KMS-11 (cell line): ENCODE measurements at regions not wholly inside any gene's neighbourhood (a gene's known extent, or its start where the extent isn't known, plus 50 kb on each side); places are given as distances from the start of the nearest gene placed in this dataset.
"Not testable (repeated sequence)": the region's sequence is repeated elsewhere in the genome, so short reads cannot be mapped to it uniquely, and the experiment has no call there.

ENCODE experiments used
- H2AFZ ChIP-seq: fragments of 200-600 bp; sonication (generic); 2 replicates; pipeline ENCODE4 v1.6.1; 2016; ENCODE audit warnings: antibody characterized with exemption, mixed run types, low read depth
- H3K27ac ChIP-seq: fragments of 200-600 bp; sonication (generic); 2 replicates; pipeline ENCODE4 v1.6.1; 2016; ENCODE audit warnings: mild to moderate bottlenecking, mixed run types
- H3K27me3 ChIP-seq: fragments of 200-600 bp; sonication (generic); 2 replicates; pipeline ENCODE4 v1.6.1; 2017; ENCODE audit warnings: mild to moderate bottlenecking, low read depth, mixed run types, moderate library complexity; ENCODE audit not compliant: insufficient read depth
- H3K36me3 ChIP-seq: fragments of 200-600 bp; sonication (generic); 2 replicates; pipeline ENCODE4 v1.6.1; 2017; ENCODE audit warnings: mild to moderate bottlenecking, mixed run types; ENCODE audit not compliant: insufficient read depth
- H3K4me1 ChIP-seq: fragments of 200-600 bp; sonication (generic); 2 replicates; pipeline ENCODE4 v1.6.1; 2016; ENCODE audit warnings: mild to moderate bottlenecking, low read depth, mixed run types; ENCODE audit not compliant: poor library complexity, severe bottlenecking
- H3K4me2 ChIP-seq: fragments of 200-600 bp; sonication (generic); 2 replicates; pipeline ENCODE4 v1.7.0; 2016; ENCODE audit warnings: mild to moderate bottlenecking, mixed run types
- H3K4me3 ChIP-seq: fragments of 200-600 bp; sonication (generic); IDR thresholded peaks from 2 replicates; pipeline ENCODE4 v1.6.1; 2017; ENCODE audit warnings: low read depth, low read length, mixed read lengths; ENCODE audit not compliant: insufficient read depth
- H3K79me2 ChIP-seq: fragments of 200-600 bp; sonication (generic); 2 replicates; pipeline ENCODE4 v1.6.1; 2016; ENCODE audit warnings: low read depth, mixed run types; ENCODE audit not compliant: insufficient read depth
- H3K9ac ChIP-seq: fragments of 200-600 bp; sonication (generic); 2 replicates; pipeline ENCODE4 v1.6.1; 2016; ENCODE audit warnings: mild to moderate bottlenecking, mixed run types
- H4K20me1 ChIP-seq: fragments of 200-600 bp; sonication (generic); 2 replicates; pipeline ENCODE4 v1.6.1; 2016; ENCODE audit warnings: mild to moderate bottlenecking, mixed run types; ENCODE audit not compliant: insufficient read depth
- TF ChIP-seq, protein P1 (sequence below): fragments of 200-600 bp; sonication (generic); conservative IDR thresholded peaks from 2 replicates; pipeline ENCODE4 v1.6.1; 2017; ENCODE audit warnings: low read depth, mild to moderate bottlenecking, antibody characterized with exemption, low read length, moderate library complexity, mixed read lengths

DNA sequence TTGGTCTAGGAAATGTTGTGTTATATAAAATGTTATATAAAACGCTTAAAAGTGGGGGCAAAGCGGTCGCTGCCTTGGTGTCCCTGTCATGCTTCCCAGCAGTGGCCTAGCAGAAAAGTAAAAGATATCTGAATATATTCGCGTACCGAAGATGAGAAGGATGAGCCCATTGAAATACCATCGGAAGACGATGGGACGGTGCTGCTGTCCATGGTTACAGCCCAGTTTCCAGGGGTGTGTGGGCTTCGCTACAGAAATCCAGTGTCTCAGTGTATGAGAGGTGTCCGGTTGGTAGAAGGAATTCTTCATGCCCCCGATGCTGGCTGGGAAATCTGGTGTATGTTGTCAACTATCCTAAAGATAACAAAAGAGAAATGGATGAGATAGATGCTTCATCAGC, 110.9 kb upstream of the DIAPH3 start:
- Histone ChIP-seq H3K9ac (no peak overlapping the region), H3K79me2 (no peaks in the 10 kb centered on the region), H4K20me1 (no peaks in the 10 kb centered on the region), H3K4me1 (no peaks in the 10 kb centered on the region), H3K27ac (no peak overlapping the region), H3K4me3 (no peak overlapping the region), H3K27me3 (no peaks in the 10 kb centered on the region), H2AFZ (no peak overlapping the region), H3K4me2 (no peak overlapping the region), H3K36me3 (no peaks in the 10 kb centered on the region)
- TF ChIP-seq, protein P1, sequence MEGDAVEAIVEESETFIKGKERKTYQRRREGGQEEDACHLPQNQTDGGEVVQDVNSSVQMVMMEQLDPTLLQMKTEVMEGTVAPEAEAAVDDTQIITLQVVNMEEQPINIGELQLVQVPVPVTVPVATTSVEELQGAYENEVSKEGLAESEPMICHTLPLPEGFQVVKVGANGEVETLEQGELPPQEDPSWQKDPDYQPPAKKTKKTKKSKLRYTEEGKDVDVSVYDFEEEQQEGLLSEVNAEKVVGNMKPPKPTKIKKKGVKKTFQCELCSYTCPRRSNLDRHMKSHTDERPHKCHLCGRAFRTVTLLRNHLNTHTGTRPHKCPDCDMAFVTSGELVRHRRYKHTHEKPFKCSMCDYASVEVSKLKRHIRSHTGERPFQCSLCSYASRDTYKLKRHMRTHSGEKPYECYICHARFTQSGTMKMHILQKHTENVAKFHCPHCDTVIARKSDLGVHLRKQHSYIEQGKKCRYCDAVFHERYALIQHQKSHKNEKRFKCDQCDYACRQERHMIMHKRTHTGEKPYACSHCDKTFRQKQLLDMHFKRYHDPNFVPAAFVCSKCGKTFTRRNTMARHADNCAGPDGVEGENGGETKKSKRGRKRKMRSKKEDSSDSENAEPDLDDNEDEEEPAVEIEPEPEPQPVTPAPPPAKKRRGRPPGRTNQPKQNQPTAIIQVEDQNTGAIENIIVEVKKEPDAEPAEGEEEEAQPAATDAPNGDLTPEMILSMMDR = no peak

DNA sequence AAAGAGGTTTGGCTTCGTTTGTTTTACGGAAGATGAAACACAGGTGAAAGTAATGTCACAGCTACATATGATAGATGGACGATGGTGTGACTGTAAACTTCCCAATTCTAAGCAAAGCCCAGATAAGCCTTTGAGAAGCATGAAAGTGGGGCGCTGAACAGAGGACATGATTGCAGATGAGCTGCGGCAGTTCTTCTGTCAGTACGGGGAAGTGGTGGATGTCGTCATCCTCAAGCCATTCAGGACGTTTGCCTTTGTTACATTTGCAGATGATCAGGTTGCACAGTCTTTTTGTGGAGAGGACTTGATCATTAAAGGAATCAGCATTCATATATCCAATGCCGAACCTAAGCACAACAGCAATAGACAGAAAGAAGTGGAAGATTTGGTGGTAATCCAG, 111.5 kb upstream of the DIAPH3 start:
- Histone ChIP-seq H4K20me1 (no peaks in the 10 kb centered on the region), H3K4me1 (no peaks in the 10 kb centered on the region), H3K27ac (no peak overlapping the region), H3K27me3 (no peaks in the 10 kb centered on the region), H3K9ac (no peak overlapping the region), H3K79me2 (no peaks in the 10 kb centered on the region), H3K4me3 (no peak overlapping the region), H3K4me2 (no peak overlapping the region), H2AFZ (no peak overlapping the region), H3K36me3 (no peaks in the 10 kb centered on the region)
- TF ChIP-seq, protein P1 = no peak

DNA sequence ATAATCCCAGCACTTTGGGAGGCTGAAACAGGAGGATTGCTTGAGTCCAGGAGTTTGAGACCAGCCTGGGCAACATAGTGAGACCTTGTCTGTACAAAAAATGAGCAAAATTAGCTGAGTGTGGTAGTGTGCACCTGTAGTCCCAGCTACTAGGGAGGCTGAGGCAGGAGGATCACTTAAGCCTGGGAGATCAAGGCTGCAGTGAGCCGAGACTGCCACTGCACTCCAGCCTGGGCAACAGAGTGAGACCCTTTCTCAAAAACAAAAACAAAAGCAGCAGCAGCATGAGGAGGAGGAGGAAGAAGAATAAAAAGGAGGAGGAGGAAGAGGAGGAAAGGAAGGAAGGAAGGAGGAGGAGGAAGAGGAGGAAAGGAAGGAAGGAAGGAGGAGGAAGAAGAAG, 116.5 kb upstream of the TDRD3 start:
- H3K4me2 ChIP-seq, H3K27ac ChIP-seq, H3K79me2 ChIP-seq, H2AFZ ChIP-seq, H3K27me3 ChIP-seq, H3K36me3 ChIP-seq, H3K4me3 ChIP-seq, H3K4me1 ChIP-seq, H4K20me1 ChIP-seq, H3K9ac ChIP-seq: not testable (repeated sequence)

DNA sequence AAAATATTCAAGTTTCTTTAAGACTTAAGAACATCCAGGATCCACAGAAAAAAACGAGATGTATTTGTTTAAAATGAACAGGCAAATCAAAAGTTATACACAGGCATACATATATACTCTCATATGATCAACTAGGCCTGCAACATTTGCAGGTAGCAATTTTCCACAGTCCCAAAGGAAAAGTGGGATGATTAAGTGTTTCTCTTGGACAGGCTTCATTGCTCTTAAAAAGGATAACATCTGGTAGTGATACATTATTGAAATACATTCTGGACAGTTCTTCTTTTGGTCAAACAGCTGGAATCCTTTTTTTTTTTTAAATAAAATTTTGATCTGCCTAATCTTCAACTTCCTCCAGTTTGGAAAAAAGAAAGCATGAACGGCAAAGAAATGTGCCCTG, 114.8 kb upstream of the TDRD3 start:
- Histone ChIP-seq H3K36me3 (no peaks in the 10 kb centered on the region), H3K27me3 (no peaks in the 10 kb centered on the region), H3K4me2 (no peak overlapping the region), H3K79me2 (no peaks in the 10 kb centered on the region), H4K20me1 (no peaks in the 10 kb centered on the region), H3K4me1 (no peaks in the 10 kb centered on the region), H3K4me3 (no peak overlapping the region), H2AFZ (no peak overlapping the region), H3K9ac (no peak overlapping the region), H3K27ac (no peak overlapping the region)
- TF ChIP-seq, protein P1 = no peak

DNA sequence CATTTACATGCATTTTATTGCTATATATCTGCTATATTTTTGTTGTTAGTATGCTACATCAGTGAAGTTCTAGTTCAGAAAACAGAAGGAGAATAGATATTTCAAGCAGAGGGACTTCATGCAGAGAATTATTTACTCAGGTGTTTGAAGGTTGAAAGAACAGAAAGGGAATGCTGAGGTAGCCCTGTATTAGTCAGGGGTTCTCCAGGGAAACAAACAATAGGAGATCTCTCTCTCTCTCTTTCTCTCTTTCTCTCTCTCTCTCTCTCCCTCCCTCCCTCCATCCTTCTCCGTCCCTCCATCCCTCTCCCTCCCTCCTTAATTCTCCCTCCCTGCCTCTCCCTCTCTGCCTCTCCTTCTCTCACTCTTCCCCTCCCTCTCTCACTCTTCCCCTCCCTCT, 114.3 kb upstream of the TDRD3 start:
- Histone ChIP-seq H3K9ac (no peak overlapping the region), H3K79me2 (no peaks in the 10 kb centered on the region), H3K27me3 (no peaks in the 10 kb centered on the region), H3K4me1 (no peaks in the 10 kb centered on the region), H3K4me3 (no peak overlapping the region), H4K20me1 (no peaks in the 10 kb centered on the region), H3K36me3 (no peaks in the 10 kb centered on the region), H3K4me2 (no peak overlapping the region), H2AFZ (no peak overlapping the region), H3K27ac (no peak overlapping the region)
- TF ChIP-seq, protein P1 = no peak
